ENCODE measurements at regions not wholly inside any gene's neighbourhood (a gene's known extent, or its start where the extent isn't known, plus 50 kb on each side); places are given as distances from the start of the nearest gene placed in this dataset.
"Not testable (repeated sequence)": the region's sequence is repeated elsewhere in the genome, so short reads cannot be mapped to it uniquely, and the experiment has no call there.

DNA sequence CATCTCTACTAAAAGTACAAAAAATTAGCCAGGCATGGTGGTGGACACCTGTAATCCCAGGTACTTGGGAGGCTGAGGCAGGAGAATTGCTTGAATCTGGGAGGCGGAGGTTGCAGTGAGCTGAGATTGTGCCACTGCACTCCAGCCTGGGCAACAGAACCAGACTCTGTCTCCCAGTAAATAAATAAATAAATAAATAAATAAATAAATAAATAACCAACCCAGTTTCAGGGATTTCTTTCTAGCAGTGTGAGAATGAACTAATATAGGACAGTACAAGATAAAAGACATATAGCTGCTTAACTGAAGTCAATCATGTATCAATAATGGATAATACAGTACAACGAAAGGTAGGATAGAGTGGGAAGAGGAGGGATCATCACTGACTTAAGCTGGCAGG is 113.3 kb upstream of the NRXN3 start:
- ATAC-seq (ENCODE audit: poor library complexity); intact Hi-C loops (cut with DNase I): not testable (repeated sequence)

DNA sequence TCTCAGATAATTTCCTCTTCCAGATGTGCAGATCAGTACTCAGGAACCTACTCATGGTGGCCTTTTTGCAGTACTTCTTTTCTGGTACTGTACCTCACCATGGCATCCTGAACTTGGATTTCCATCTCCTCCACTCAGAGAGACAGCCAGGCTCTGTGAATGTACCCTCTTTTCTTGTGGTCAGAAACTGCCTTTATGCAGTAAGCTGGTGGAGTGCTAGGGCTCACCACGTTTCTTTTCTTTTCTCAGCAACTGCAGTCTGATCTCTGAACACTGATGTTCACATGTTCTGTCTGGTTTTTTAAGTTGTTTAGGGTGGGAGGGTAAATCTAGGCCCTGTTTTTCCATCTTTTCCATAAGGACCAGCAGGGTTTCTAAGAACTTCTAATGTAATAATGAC is 99.8 kb upstream of the NRXN3 start:
- ATAC-seq (ENCODE audit: poor library complexity): no peak
- DNase-seq: no peak
- intact Hi-C loops (cut with DNase I): no loop called here

More for the DNA sequence above, 113.3 kb upstream of the NRXN3 start:
- DNase-seq: not testable (repeated sequence)

DNA sequence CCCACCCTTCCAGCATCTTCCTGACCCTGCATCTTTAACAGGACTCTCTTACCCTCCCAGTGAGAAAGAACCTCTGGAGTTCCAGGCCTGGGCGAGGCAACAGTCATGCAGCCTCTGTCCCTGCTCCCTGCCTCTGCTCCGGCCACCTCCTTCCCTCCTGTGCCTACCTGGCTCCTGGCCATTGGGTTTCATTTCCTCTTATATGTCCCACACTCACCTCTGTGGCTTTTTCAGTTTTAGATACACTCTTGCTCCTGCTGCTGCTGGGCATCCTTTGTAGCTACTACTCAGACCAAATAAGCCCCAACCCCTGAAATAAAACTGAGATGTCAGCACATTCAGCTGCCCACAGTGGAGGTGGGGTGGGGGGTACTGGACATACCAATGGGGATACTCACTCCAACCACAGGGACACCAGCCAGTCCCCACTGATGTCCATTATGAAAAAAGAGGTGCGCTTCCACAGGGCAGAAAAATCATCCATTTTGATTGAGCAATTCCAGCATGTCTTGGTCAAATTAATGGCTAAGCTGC is 99.1 kb upstream of the NRXN3 start:
- intact Hi-C loops (cut with DNase I): no loop called here
- ATAC-seq (ENCODE audit: poor library complexity) (no peak), DNase-seq (no peak)

DNA sequence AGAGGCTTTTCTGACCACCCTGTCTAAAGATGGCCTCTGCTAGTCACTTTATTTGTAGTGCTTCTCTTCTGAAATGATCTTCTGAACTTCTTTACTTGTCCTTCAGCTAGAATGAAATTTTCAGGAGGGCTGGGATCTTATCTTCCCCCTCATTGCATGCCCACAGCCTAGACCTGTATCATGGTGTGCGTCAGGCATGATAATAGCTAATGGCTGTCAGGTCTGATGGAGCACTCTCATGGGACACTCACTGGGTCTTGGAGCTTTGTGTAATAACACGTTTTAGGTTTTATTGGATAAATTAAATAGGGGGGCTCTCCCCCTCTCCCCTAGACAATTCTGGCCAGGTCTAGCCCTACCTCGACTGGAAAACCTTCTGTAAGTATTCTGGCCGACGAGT is 97.1 kb upstream of the NRXN3 start:
- intact Hi-C loops (cut with DNase I): no loop called here
- ATAC-seq (ENCODE audit: poor library complexity): no peak
- DNase-seq: no peak

DNA sequence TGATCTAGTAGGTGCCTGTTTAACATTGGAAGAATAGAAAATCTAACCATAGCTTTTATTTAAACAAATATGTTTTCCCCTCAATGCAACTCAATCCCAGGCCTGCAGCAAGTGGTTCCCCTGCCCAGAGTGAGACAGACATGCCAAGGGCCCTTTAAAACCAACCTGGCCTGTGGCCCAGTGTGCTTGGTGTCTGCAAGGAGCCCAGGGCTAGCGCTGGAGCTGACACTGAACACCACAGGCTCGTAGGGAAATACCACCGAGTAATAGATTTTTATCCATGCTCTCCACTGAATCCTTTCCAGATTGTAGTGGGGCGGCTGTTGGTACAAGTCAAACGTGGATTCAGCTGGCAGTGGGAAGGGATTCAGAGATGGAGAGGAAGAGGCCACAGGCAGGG is 95.6 kb upstream of the NRXN3 start:
- intact Hi-C loops (cut with DNase I): no loop called here
- ATAC-seq (ENCODE audit: poor library complexity) (peak; percentile 57), DNase-seq (peak; percentile 45)

DNA sequence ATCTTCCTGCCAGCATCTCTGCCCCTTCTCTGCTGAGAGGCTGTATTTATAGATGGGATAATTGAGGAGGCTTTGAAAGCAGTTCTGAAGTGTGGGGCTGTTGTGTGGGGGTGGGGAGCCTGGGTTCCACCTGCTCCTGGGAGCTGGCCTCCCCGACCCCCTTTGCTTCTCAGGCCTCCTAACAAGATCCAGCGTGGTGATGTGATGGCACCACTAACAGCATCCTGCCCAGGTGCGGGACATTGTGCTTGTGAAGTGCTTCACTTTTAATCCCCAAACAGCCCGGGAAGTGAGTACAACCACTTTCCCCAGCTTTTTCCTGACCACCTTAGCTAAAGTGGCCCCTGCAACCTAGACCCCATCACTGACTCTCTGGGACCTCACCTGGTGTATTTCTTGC is 95.1 kb upstream of the NRXN3 start:
- intact Hi-C loops (cut with DNase I): no loop called here
- ATAC-seq (ENCODE audit: poor library complexity) (no peak), DNase-seq (no peak)

DNA sequence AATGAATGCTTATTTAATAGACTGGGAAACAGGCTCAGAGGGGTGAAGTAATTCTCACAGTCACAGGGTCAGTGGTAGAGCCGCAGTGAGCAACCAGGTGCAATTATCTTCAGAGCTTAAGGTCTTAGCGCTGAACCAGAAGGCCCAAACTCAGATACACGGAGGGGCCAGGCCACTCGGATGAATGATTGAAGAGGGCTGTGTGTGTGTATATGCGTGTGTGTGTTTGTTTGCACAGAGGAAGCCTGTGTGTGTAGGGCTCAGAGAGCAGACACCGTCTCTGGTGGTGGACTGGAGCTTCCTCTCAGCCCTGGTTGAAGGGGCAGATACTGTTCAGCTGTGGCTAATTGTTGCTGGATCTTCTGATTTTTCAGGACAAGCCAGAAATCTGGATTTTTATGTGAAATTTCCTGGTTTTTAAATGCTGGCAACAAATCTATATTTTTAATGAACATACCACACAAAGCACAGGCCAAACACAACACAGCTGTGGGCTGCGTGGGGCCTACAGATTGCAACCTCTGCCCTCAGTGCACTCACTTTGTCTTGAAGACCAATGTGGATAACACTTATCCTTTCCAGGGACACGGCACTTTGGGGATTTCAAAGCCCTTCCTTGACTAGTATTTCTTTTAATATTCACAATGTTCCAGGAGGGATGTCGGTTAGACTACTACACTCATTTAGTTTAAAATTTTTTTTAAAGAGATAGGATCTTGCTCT is 94.5 kb upstream of the NRXN3 start:
- ATAC-seq (ENCODE audit: poor library complexity): no peak
- DNase-seq: no peak
- intact Hi-C loops (cut with DNase I): no loop called here

DNA sequence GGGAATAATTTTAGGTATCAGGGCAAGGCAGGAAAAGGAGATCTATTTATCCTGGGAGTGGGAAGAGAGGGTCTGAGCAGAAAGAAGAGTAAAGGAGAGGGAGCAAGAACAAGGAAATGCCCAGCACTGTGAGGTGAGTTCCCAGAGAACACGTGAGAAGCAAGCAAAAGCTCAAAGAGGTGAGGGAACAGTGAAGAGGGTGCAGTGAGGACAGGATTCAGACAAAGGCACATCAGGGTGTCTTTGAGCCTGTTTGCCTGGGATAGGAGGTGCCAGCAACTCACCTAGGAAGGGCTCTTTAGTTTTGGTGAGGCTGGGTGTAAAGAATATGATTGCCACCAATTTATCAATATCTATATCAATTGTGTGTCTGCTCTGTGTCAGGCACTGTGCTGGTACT is 88.9 kb upstream of the NRXN3 start:
- ATAC-seq (ENCODE audit: poor library complexity) (no peak), DNase-seq (no peak)
- intact Hi-C loops (cut with DNase I): no loop called here

DNA sequence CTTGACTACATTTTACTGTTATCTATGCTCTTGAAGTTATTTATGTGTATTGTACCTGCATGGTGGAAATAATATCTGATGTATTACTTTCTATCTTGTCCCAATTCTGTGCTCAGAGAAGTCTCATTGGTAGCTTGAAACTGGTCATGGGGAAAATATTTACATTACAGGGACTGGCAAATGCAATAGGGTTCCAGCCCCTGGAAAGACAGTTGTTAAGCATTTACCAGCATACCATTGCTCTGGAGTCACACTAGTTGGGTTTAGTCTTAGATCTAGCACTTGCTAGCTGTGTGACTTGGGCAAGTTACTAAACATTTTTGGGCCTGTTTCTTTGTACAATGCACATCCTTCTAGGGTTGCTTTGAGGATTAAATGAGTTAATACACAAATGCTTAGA is 86.3 kb upstream of the NRXN3 start:
- DNase-seq: no peak
- intact Hi-C loops (cut with DNase I): no loop called here

DNA sequence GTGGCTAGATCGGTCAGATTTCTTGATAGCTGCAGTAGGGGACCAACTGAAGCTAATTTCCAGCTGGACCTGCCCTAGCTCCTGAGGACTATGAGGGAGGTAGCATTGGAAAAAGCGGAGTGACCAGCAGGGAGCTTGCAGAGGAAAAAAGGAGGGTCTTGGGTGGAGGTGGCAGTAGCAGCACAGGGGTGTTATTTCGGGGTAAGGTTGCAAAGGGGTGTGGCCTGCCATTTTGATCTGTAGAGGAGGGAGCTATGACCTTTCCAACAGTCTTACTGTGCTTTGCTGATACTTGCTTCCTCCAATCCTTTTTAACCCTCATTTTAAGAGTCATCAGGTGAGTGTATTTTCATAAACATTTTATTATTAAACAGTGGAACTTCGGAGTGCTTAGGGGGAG is 83.8 kb upstream of the NRXN3 start:
- no peak for ATAC-seq (ENCODE audit: poor library complexity)
- intact Hi-C loops (cut with DNase I): no loop called here
- no peak for DNase-seq

More for the DNA sequence above, 86.3 kb upstream of the NRXN3 start:
- no peak for ATAC-seq (ENCODE audit: poor library complexity)

DNA sequence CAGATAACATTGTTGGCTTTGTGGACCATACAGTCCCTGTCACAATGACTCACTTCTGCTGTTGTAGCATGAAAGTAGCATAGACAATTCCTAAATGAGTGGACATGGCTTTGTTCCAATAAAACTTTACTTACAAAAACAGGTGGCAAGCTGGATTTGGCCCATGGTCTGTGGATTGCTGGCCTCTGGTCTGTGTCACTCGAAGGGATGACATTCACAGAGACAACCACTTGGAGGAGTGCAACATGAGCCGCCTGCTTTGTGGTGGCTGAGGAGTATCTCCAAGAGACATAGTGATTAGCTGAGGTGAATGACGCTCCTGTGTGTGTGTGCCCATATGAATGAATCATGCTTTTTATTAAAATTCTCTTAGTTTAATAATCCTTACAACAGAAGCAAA is 81.3 kb upstream of the NRXN3 start:
- DNase-seq (no peak), ATAC-seq (ENCODE audit: poor library complexity) (no peak)
- intact Hi-C loops (cut with DNase I): no loop called here

DNA sequence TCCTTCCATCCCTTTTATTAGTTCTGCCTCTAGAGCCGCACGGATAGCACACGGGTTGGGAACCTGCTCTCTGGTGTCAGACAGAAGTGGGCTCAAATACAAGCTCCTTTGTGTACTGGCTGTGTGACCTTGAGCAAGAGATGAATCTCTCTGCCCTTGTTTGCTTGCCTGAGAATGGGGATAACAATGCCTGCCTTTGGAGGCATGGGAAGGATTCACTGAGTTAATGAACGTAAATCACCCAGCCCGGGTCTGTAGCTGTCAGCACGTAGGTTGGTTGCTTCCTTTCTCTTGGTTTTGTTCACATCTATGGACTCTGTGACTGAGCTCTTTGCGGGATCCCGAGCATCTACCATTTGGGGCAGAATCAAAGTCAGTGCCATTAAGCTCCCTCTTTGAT is 79.3 kb upstream of the NRXN3 start:
- DNase-seq (no peak), ATAC-seq (ENCODE audit: poor library complexity) (no peak)
- intact Hi-C loops (cut with DNase I): no loop called here

DNA sequence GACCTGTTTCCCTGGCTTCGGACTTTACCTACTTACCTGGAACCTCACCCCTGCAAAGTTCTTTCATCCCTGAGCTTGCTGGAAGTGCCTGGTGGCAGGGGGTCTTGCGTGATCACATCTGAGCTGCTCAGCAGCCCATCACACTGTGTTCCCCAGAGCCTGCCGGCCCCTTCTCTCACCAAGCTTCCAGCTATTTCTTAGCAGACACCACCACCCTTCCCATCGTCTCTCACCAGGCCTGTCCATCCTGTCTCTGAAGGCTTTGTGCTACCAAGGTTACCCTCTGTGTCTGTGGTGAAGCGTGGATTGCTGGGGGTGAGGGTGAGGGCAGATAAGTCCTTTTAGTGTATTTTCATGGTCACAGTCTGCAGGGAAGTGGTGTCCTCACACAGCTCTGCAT is 78.8 kb upstream of the NRXN3 start:
- no peak for DNase-seq

DNA sequence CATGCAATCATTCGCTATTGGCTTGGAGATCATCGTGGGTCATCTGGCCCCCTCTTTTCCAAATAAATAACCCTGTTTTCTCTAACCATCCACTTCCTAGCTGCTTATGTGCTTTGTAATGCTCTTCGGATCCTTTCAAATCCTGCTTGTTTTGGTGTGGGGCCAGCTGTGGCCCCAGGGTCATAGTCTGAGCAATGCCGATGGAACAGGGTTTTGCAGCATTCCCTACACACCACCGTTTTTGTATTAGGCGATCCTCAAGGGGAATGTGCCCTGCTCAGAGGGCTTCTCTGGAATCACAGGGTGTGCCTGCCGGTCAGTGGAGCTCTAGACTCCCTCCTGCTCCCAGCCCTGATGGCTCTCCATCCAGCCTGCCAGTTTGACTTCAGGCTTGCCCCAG is 78.1 kb upstream of the NRXN3 start:
- intact Hi-C loops (cut with DNase I): no loop called here
- ATAC-seq (ENCODE audit: poor library complexity) (no peak), DNase-seq (no peak)

More for the DNA sequence above, 78.8 kb upstream of the NRXN3 start:
- no peak for ATAC-seq (ENCODE audit: poor library complexity)
- intact Hi-C loops (cut with DNase I): no loop called here

DNA sequence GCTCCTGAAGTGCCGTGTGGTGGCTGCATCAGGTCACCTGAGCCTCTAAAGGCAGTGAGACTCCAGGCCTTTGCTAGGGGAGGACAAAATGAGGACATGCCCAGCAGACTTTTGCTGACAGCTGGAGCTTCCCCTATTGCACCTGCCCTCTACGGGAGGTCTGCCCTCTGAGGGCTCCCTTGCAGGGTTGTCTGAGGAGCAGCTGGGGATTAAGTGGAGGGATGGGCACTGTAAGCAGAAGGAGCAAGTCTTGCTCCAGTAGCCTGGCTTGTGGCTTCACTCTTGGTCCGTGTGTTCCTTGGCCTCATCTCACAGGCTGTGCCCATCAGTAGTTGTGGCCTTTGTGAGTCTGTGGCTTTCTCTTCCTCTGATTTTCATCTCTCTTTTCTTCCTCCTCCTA is 66.9 kb upstream of the NRXN3 start:
- DNase-seq (no peak), ATAC-seq (ENCODE audit: poor library complexity) (no peak)
- intact Hi-C loops (cut with DNase I): no loop called here

DNA sequence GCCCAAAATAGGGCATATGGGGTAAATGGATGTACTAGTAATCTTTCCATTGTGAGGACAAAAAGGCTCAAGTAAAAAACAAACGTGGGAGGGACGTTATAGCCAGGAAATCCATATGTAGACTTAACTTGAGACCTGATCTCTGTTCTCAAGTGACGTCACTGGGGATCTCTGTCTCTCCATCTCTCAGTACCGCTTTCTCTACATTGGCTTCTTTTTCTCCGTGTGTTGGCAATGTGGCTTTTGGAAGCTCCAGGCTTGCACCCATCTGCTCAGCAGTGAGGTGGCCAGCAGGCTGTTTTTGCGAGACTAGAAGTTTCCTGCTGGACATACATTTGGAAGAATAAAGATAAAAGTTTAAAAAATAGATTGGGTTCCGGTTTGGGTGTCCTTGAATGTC is 66.0 kb upstream of the NRXN3 start:
- intact Hi-C loops (cut with DNase I): no loop called here
- ATAC-seq (ENCODE audit: poor library complexity): no peak
- DNase-seq: no peak

DNA sequence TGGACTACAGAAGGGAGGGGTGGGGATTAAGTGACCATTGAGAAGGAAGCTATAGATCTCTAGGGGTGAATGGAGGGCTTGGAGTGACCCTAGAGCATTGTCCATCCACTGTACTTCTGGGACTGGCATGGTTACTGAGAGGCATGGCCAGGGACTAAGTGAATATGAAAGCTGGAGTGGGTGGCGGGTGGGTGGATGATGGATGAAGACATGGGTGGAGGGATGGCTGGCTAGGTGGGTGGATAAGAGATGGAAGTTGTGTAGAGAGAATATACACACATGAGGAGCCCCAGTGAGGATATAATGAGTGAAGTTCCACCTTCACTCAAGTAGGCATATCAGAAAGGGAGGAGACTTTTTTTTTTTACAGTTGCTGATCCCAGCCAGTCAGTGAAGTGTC is 65.5 kb upstream of the NRXN3 start:
- intact Hi-C loops (cut with DNase I): no loop called here
- ATAC-seq (ENCODE audit: poor library complexity) (no peak), DNase-seq (no peak)

DNA sequence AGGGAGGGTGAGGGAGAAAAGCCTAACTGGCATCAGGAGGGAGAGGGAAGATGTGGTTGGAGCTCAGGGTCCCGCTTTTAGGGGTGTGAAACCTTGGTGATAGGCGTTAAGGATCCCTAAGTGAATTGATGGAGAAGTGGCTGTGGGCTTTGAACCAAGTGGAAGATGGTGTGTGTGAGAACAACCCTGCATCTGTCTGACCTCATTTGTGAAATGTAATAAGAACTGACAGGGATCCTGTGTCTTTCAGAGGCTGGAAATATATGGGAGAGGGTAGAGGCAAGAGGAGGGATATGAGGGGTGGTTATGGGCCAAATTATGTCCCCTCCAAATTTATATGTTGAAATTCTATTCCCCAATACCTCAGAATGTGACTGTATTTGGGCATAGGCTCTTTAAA is 63.8 kb upstream of the NRXN3 start:
- intact Hi-C loops (cut with DNase I): no loop called here
- ATAC-seq (ENCODE audit: poor library complexity) (no peak), DNase-seq (no peak)

DNA sequence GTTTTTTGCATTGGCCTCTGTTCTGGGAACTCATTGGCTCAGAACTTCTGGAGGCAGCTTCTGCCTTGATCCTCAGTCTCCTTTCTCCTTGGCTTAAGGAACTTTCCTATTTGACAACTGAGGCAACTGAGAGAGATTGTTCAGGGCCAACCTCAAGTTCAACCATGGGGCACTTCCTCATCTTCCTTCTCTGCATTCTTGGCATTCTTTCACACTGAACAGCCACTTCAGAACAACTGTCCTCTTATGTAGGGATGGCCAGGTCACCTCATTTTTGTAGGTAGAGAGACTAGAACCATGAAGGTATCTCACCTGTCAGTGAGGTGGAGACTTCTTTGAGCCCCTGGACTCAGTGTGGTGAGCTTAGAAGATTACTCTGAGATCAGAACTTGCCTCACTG is 63.0 kb upstream of the NRXN3 start:
- no peak for DNase-seq

DNA sequence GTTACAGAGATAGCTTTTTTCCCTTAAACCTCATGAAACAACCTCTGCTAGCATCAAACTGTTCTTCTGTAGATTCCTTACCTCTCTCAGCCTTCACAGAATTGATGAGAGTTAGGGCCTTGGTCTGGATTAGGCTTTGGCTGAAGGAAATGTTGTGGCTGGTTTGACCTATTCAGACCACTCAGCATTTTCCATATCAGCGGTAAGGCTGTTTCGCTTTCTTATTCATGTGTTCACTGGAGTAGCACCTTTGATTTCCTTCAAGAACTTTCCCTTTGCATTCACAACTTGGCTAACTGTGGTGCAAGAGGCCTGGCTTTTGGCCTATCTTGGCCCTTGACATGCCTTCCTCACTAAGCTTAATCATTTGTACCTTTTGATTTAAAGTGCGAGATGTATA is 50.7 kb upstream of the NRXN3 start:
- intact Hi-C loops (cut with DNase I): no loop called here
- no peak for ATAC-seq (ENCODE audit: poor library complexity)

More for the DNA sequence above, 63.0 kb upstream of the NRXN3 start:
- intact Hi-C loops (cut with DNase I): no loop called here
- no peak for ATAC-seq (ENCODE audit: poor library complexity)

More for the DNA sequence above, 50.7 kb upstream of the NRXN3 start:
- DNase-seq: no peak

Data from Right ventricle myocardium superior (tissue), 1 donor.